ENCODE measurements at regions not wholly inside any gene's neighbourhood (a gene's known extent, or its start where the extent isn't known, plus 50 kb on each side); places are given as distances from the start of the nearest gene placed in this dataset.

- no peak for TF ChIP-seq CTCF (conservative IDR thresholded peaks at IDR 0.05; ENCODE audit: low read depth, low read length)
- DNase-seq (ENCODE audit: low read depth), result no peak
- no peak overlapping the region for H3K4me3 ChIP-seq (ENCODE audit: low read length)
Observed at GRCh38 chr19:13619203-13619632, 112.9 kb upstream of the CACNA1A start.

- TF ChIP-seq CTCF (conservative IDR thresholded peaks at IDR 0.05; ENCODE audit: low read depth, low read length), result no peak
- H3K4me3 ChIP-seq (ENCODE audit: low read length), result no peak overlapping the region
- no peak for DNase-seq (ENCODE audit: low read depth)
Observed at GRCh38 chr19:13615890-13616289, 109.6 kb upstream of the CACNA1A start.

- no peak for DNase-seq (ENCODE audit: low read depth)
- no peak for TF ChIP-seq CTCF (conservative IDR thresholded peaks at IDR 0.05; ENCODE audit: low read depth, low read length)
- no peak overlapping the region for H3K4me3 ChIP-seq (ENCODE audit: low read length)
Observed at GRCh38 chr19:13613447-13613846, 107.2 kb upstream of the CACNA1A start.

GRCh38 chr19:13611596-13611995 is 105.3 kb upstream of the CACNA1A start:
- H3K4me3 ChIP-seq (ENCODE audit: low read length), result no peak overlapping the region
- no peak for DNase-seq (ENCODE audit: low read depth)
- no peak for TF ChIP-seq CTCF (conservative IDR thresholded peaks at IDR 0.05; ENCODE audit: low read depth, low read length)

GRCh38 chr19:13610039-13610691 is 103.9 kb upstream of the CACNA1A start:
- no peak overlapping the region for H3K4me3 ChIP-seq (ENCODE audit: low read length)
- no peak for DNase-seq (ENCODE audit: low read depth)
- TF ChIP-seq CTCF (conservative IDR thresholded peaks at IDR 0.05; ENCODE audit: low read depth, low read length), result no peak

GRCh38 chr19:13606156-13606555 is 99.9 kb upstream of the CACNA1A start:
- TF ChIP-seq CTCF (conservative IDR thresholded peaks at IDR 0.05; ENCODE audit: low read depth, low read length), result no peak
- no peak overlapping the region for H3K4me3 ChIP-seq (ENCODE audit: low read length)
- DNase-seq (ENCODE audit: low read depth), result no peak

GRCh38 chr19:13604902-13605586 is 98.8 kb upstream of the CACNA1A start:
- TF ChIP-seq CTCF (conservative IDR thresholded peaks at IDR 0.05; ENCODE audit: low read depth, low read length), result no peak
- H3K4me3 ChIP-seq (ENCODE audit: low read length), result no peak overlapping the region
- DNase-seq (ENCODE audit: low read depth), result no peak

Measured in retinal pigment epithelial cell (primary cell).